ENCODE measurements at regions not wholly inside any gene's neighbourhood (a gene's known extent, or its start where the extent isn't known, plus 50 kb on each side); places are given as distances from the start of the nearest gene placed in this dataset.

DNA sequence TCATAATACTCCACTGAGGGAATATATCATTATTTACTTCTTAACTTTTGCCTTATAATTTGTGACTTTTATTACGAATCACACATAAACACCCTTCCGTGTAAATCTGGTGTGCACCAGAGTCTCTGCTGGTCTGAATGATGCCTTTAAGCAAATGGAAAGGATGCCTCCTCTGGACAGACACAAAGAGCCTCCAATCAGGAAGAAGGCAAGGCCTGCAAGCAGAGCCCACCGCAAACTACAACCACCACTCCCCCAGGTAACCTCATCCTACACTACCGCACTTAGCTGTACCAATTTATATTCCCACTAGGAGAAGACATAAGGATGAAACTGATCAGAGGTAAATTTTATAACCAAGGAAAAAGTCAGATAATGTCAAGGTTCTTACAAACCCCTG is 137.6 kb downstream of the KLF12 start:
- TF ChIP-seq, protein P1, sequence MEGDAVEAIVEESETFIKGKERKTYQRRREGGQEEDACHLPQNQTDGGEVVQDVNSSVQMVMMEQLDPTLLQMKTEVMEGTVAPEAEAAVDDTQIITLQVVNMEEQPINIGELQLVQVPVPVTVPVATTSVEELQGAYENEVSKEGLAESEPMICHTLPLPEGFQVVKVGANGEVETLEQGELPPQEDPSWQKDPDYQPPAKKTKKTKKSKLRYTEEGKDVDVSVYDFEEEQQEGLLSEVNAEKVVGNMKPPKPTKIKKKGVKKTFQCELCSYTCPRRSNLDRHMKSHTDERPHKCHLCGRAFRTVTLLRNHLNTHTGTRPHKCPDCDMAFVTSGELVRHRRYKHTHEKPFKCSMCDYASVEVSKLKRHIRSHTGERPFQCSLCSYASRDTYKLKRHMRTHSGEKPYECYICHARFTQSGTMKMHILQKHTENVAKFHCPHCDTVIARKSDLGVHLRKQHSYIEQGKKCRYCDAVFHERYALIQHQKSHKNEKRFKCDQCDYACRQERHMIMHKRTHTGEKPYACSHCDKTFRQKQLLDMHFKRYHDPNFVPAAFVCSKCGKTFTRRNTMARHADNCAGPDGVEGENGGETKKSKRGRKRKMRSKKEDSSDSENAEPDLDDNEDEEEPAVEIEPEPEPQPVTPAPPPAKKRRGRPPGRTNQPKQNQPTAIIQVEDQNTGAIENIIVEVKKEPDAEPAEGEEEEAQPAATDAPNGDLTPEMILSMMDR (IDR thresholded peaks at IDR 0.05; ENCODE audit: low read length, missing control alignments), result no peak

DNA sequence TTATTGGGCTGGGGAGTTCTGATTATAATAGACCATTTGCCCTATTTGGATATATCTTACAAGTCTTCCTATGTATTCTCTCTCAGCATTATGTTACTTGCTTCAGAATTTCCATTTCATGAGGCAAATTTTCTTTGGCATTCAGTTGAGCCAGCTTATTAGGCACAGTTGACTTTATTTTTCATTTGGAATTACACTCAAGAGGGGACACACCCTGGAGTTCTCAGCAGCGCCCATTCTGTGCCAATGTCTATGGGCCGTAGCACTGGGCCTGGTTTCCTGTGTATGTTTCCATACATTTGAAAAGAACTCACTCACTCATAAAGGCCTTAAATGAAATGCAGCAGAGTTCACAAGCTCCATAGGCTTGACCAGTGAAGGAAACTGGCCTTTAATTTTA is 138.5 kb downstream of the KLF12 start:
- DNase-seq (ENCODE audit: low read depth), result no peak
- TF ChIP-seq, protein P1 (IDR thresholded peaks at IDR 0.05; ENCODE audit: low read length, missing control alignments), result no peak
- H3K4me3 ChIP-seq (replicated peaks; ENCODE audit: low read depth, low read length), result no peak overlapping the region

More for the DNA sequence above, 137.6 kb downstream of the KLF12 start:
- no peak for DNase-seq (ENCODE audit: low read depth)
- no peak overlapping the region for H3K4me3 ChIP-seq (replicated peaks; ENCODE audit: low read depth, low read length)

DNA sequence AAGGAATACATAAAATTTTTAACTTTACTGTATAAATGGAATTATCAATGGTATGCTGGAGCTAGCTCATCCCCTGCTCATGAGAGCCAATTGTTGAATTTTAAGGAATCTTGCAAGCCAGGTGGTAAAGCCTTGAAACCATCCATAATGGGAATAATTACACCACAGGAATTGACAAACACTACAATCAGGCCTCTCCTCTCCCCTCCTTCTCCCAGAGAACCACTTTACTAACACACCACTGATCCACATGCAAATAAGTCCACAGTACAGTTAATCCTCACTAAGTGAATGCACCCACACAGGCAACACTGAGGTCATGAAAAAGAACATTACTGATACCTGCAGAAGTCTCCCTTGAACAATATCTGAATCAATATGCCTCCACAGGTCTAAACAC is 140.5 kb downstream of the KLF12 start:
- TF ChIP-seq, protein P1 (IDR thresholded peaks at IDR 0.05; ENCODE audit: low read length, missing control alignments), result no peak
- DNase-seq (ENCODE audit: low read depth), result no peak
- H3K4me3 ChIP-seq (replicated peaks; ENCODE audit: low read depth, low read length), result no peak overlapping the region

DNA sequence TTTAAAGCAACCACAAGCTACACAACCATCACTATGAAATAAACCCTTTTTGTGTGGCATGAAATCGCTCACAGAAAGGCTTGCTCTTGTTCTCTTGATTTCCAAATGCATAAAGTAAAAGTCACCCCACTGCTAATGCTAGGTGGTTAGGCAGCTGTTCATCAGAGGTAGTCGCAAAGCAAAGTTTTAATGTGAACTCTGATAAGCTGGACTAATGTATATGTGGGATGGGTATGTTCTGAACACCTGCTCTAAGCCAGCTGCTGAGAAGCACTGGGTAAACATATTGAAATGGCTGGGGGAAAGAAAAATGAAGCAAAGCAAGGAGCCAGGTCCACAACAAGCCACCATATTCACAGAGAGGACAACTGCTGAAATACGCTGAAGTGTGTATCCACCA is 142.3 kb downstream of the KLF12 start:
- H3K4me3 ChIP-seq (replicated peaks; ENCODE audit: low read depth, low read length), result no peak overlapping the region
- no peak for DNase-seq (ENCODE audit: low read depth)
- TF ChIP-seq, protein P1 (IDR thresholded peaks at IDR 0.05; ENCODE audit: low read length, missing control alignments), result no peak

DNA sequence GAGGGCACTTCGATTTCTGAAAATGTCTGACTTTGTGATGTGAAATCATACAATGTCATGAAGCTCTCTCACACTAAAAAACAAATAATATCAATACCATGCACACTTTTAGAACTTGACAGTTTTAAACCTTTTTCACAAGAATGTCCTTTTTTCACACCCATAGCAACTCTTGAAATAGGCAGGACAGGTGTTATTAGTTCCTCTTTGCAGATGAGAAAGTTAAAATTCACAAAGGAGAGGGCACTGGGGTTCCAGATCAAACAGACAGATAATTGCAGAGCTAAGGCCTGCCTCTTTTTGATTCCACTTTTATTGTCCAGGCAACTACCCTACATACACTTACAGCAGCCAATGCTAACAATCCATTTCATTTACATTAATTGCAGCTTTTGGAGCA is 142.8 kb downstream of the KLF12 start:
- TF ChIP-seq, protein P1 (IDR thresholded peaks at IDR 0.05; ENCODE audit: low read length, missing control alignments), result no peak
- H3K4me3 ChIP-seq (replicated peaks; ENCODE audit: low read depth, low read length), result no peak overlapping the region
- DNase-seq (ENCODE audit: low read depth), result no peak

DNA sequence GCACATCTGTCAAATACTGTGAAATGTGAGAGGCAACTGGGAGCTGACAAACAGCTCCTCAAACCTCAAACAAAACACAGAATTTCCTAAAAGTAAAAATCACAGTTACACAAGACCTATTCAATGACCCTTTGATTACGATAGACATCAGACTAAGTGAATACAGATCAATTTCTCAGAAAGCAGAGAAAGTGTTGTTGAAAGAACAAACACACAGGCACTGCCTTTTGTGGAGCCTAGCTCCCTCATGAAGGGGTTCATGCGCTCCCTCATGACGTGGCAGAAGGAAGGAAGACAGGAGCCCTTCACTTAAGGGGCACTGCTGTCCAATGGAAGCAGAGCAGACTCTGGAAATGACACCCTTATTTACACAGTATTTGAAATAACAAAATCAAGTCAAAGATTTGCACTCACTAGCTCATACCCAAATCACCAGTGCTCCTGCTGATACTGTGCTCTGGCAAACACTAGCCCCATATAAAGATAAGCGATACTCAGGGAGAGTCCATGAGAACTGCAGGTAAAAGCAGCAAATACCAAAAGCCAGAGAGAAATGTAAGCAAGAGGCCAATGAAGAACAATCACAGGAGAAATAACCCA is 144.9 kb downstream of the KLF12 start:
- no peak overlapping the region for H3K4me3 ChIP-seq (replicated peaks; ENCODE audit: low read depth, low read length)
- TF ChIP-seq, protein P1 (IDR thresholded peaks at IDR 0.05; ENCODE audit: low read length, missing control alignments), result no peak
- DNase-seq (ENCODE audit: low read depth), result no peak

DNA sequence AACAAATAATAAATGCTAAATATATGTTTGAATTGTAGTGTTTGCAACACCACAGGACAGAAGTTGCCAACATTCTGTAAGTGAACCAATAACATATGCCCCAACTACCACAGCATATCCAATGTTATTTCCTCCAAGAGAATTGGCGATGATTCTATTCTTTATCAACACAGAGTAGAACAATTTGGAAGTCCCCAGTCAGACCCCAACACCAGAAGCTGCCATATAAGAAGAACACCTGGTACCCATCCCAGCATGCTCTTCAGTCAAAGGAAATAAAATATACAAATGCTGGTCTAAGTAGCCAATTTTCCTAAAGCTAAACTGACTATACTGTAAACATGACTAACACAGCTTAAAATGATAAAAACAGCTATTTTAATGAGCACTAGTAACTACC is 145.7 kb downstream of the KLF12 start:
- no peak overlapping the region for H3K4me3 ChIP-seq (replicated peaks; ENCODE audit: low read depth, low read length)
- no peak for DNase-seq (ENCODE audit: low read depth)
- TF ChIP-seq, protein P1 (IDR thresholded peaks at IDR 0.05; ENCODE audit: low read length, missing control alignments), result no peak

Measured in fibroblast of pulmonary artery (primary cell).